Hepatocyte (in vitro differentiated cells): ENCODE measurements at regions not wholly inside any gene's neighbourhood (a gene's known extent, or its start where the extent isn't known, plus 50 kb on each side); places are given as distances from the start of the nearest gene placed in this dataset.

ENCODE experiments used
- EZH2phosphoT487 ChIP-seq: fragments of 200-600 bp; sonication (generic); IDR thresholded peaks from one replicate; pipeline ENCODE4 v1.6.1; 2018; ENCODE audit warnings: antibody characterized with exemption, mild to moderate bottlenecking, low read depth, moderate library complexity; ENCODE audit not compliant: unreplicated experiment, severe bottlenecking
- TF ChIP-seq, protein P1 (sequence below): fragments of 200-600 bp; sonication (generic); IDR thresholded peaks from 2 replicates; pipeline ENCODE4 v1.5.1; 2016; ENCODE audit warnings: antibody characterized with exemption, mild to moderate bottlenecking; ENCODE audit not compliant: poor library complexity

DNA sequence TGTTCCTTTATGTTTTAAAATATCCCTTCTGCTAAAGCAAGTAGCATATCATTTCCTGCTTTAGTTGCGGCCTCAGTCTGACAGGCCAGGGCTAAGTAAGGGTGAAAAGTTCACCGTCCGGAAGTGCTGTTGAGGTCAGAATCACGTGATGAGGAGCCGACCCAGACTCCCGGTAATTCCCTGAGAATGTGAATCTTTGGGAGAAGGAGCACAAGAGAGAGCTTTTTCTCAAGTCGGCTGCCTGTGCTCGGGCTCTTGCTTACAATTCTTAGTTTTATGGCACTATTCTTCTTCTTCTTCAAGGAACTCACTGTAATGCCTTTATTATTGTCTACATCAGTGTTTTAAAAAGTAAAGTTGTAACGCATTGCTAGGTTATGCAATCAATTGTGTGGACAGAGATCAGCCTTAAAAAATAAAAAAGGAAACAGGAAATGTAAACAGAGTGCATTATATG, 309.3 kb downstream of the PRL start:
- TF ChIP-seq, protein P1, sequence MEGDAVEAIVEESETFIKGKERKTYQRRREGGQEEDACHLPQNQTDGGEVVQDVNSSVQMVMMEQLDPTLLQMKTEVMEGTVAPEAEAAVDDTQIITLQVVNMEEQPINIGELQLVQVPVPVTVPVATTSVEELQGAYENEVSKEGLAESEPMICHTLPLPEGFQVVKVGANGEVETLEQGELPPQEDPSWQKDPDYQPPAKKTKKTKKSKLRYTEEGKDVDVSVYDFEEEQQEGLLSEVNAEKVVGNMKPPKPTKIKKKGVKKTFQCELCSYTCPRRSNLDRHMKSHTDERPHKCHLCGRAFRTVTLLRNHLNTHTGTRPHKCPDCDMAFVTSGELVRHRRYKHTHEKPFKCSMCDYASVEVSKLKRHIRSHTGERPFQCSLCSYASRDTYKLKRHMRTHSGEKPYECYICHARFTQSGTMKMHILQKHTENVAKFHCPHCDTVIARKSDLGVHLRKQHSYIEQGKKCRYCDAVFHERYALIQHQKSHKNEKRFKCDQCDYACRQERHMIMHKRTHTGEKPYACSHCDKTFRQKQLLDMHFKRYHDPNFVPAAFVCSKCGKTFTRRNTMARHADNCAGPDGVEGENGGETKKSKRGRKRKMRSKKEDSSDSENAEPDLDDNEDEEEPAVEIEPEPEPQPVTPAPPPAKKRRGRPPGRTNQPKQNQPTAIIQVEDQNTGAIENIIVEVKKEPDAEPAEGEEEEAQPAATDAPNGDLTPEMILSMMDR = no peak
- no peak for TF ChIP-seq EZH2phosphoT487
